ENCODE measurements at regions not wholly inside any gene's neighbourhood (a gene's known extent, or its start where the extent isn't known, plus 50 kb on each side); places are given as distances from the start of the nearest gene placed in this dataset.

DNA sequence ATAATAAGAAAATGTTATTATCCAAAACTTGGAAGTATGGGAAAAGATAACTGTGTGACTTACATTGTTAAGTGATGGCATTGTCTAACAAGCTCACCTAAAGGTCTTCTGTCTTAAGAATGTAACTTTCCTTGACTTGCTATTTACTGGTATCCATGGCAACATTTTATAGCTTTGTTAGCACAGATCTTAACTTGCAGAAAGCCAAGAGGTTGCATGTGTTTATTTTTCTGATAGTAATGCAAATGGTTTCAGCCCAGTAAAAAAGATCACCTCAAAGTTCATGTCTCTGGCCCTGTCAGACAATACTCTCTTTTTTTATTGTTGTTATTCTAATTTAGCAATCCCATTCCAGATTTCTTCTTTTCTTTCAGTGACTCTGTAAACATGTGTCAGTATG is 425.3 kb downstream of the SPRY1 start:
- H3K4me2 ChIP-seq (ENCODE audit: low read length) = no peak overlapping the region
- TF ChIP-seq, protein P1, sequence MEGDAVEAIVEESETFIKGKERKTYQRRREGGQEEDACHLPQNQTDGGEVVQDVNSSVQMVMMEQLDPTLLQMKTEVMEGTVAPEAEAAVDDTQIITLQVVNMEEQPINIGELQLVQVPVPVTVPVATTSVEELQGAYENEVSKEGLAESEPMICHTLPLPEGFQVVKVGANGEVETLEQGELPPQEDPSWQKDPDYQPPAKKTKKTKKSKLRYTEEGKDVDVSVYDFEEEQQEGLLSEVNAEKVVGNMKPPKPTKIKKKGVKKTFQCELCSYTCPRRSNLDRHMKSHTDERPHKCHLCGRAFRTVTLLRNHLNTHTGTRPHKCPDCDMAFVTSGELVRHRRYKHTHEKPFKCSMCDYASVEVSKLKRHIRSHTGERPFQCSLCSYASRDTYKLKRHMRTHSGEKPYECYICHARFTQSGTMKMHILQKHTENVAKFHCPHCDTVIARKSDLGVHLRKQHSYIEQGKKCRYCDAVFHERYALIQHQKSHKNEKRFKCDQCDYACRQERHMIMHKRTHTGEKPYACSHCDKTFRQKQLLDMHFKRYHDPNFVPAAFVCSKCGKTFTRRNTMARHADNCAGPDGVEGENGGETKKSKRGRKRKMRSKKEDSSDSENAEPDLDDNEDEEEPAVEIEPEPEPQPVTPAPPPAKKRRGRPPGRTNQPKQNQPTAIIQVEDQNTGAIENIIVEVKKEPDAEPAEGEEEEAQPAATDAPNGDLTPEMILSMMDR (IDR thresholded peaks at IDR 0.05; ENCODE audit: low read length) = no peak
- TF ChIP-seq EZH2 (IDR thresholded peaks at IDR 0.05; ENCODE audit: borderline replicate concordance, low read length) = no peak
- no peaks in the 10 kb centered on the region; the same call in 1 of the 2 replicates for H3K9me3 ChIP-seq (ENCODE audit: low read length)
- no peak overlapping the region for H3K4me3 ChIP-seq (ENCODE audit: low read depth, low read length, poor library complexity, severe bottlenecking)
- H4K20me1 ChIP-seq (ENCODE audit: insufficient read depth, low read length) = no peaks in the 10 kb centered on the region
- H3K36me3 ChIP-seq (ENCODE audit: insufficient read depth, low read length) = no peaks in the 10 kb centered on the region
- H3K9ac ChIP-seq (ENCODE audit: low read length) = no peak overlapping the region
- H3K79me2 ChIP-seq (ENCODE audit: insufficient read depth, low read length) = no peaks in the 10 kb centered on the region
- H3K4me1 ChIP-seq (ENCODE audit: insufficient read depth, low read length, severe bottlenecking) = peaks cover 2% of the 10 kb centered on the region
- no peaks in the 10 kb centered on the region for H3K9me2 ChIP-seq (ENCODE audit: low read depth, low read length)
- no peak overlapping the region for H2AFZ ChIP-seq (ENCODE audit: low read length)
- H3K27me3 ChIP-seq (ENCODE audit: insufficient read depth, low read length) = no peaks in the 10 kb centered on the region
- H3K27ac ChIP-seq (ENCODE audit: low read depth, low read length, poor library complexity, severe bottlenecking) = no peak overlapping the region
- H3F3A ChIP-seq (ENCODE audit: insufficient read depth, low read length) = no peaks in the 10 kb centered on the region

DNA sequence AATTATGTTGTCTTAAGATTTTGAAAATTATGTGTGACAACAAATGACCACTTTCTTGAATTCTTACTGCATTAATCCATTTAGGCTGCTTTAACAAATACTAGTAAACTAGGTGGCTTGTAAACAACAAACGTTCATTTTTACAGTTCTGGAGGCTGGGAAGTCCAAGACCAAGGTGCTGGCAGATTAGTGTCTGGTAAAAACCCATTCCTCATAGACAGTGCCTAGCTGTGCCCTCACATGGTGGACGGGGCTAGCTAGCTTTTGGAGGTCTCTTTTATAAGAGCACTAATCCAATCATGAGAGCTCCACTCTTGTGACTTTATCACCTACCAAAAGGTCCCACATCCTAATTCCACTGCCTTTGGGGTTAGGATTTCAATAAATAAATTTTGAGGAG is 425.8 kb downstream of the SPRY1 start:
- no peaks in the 10 kb centered on the region for H3K79me2 ChIP-seq (ENCODE audit: insufficient read depth, low read length)
- peaks cover 6% of the 10 kb centered on the region for H3K4me1 ChIP-seq (ENCODE audit: insufficient read depth, low read length, severe bottlenecking)
- H3K27ac ChIP-seq (ENCODE audit: low read depth, low read length, poor library complexity, severe bottlenecking) = no peak overlapping the region
- H3K27me3 ChIP-seq (ENCODE audit: insufficient read depth, low read length) = no peaks in the 10 kb centered on the region
- H3F3A ChIP-seq (ENCODE audit: insufficient read depth, low read length) = no peaks in the 10 kb centered on the region
- no peak overlapping the region for H3K4me3 ChIP-seq (ENCODE audit: low read depth, low read length, poor library complexity, severe bottlenecking)
- H3K4me2 ChIP-seq (ENCODE audit: low read length) = no peak overlapping the region
- H4K20me1 ChIP-seq (ENCODE audit: insufficient read depth, low read length) = no peaks in the 10 kb centered on the region
- H3K9me2 ChIP-seq (ENCODE audit: low read depth, low read length) = no peaks in the 10 kb centered on the region
- TF ChIP-seq, protein P1 (IDR thresholded peaks at IDR 0.05; ENCODE audit: low read length) = no peak
- TF ChIP-seq EZH2 (IDR thresholded peaks at IDR 0.05; ENCODE audit: borderline replicate concordance, low read length) = no peak
- H3K36me3 ChIP-seq (ENCODE audit: insufficient read depth, low read length) = no peaks in the 10 kb centered on the region
- H3K9me3 ChIP-seq (ENCODE audit: low read length) = no peaks in the 10 kb centered on the region; the same call in 1 of the 2 replicates
- H2AFZ ChIP-seq (ENCODE audit: low read length) = no peak overlapping the region
- no peak overlapping the region for H3K9ac ChIP-seq (ENCODE audit: low read length)

GRCh38 chr4:123823244-123823643 is 426.6 kb downstream of the SPRY1 start:
- TF ChIP-seq, protein P1 (IDR thresholded peaks at IDR 0.05; ENCODE audit: low read length) = no peak
- TF ChIP-seq EZH2 (IDR thresholded peaks at IDR 0.05; ENCODE audit: borderline replicate concordance, low read length) = no peak
- H2AFZ ChIP-seq (ENCODE audit: low read length) = no peak overlapping the region

More at GRCh38 chr4:123823244-123823643, 426.6 kb downstream of the SPRY1 start:
- H3K4me2 ChIP-seq (ENCODE audit: low read length) = no peak overlapping the region
- no peaks in the 10 kb centered on the region for H3K27me3 ChIP-seq (ENCODE audit: insufficient read depth, low read length)
- no peaks in the 10 kb centered on the region for H3K36me3 ChIP-seq (ENCODE audit: insufficient read depth, low read length)
- no peaks in the 10 kb centered on the region for H3K79me2 ChIP-seq (ENCODE audit: insufficient read depth, low read length)
- no peaks in the 10 kb centered on the region for H4K20me1 ChIP-seq (ENCODE audit: insufficient read depth, low read length)
- no peaks in the 10 kb centered on the region for H3K9me2 ChIP-seq (ENCODE audit: low read depth, low read length)
- H3K4me3 ChIP-seq (ENCODE audit: low read depth, low read length, poor library complexity, severe bottlenecking) = no peak overlapping the region
- no peaks in the 10 kb centered on the region for H3F3A ChIP-seq (ENCODE audit: insufficient read depth, low read length)
- no peak overlapping the region for H3K9ac ChIP-seq (ENCODE audit: low read length)
- no peak overlapping the region for H3K27ac ChIP-seq (ENCODE audit: low read depth, low read length, poor library complexity, severe bottlenecking)
- H3K9me3 ChIP-seq (ENCODE audit: low read length) = no peaks in the 10 kb centered on the region; the same call in 1 of the 2 replicates
- peaks cover 6% of the 10 kb centered on the region for H3K4me1 ChIP-seq (ENCODE audit: insufficient read depth, low read length, severe bottlenecking)
